K562 (cell line): ENCODE measurements at regions not wholly inside any gene's neighbourhood (a gene's known extent, or its start where the extent isn't known, plus 50 kb on each side); places are given as distances from the start of the nearest gene placed in this dataset.

Experiments used
- ATAC-seq: fragments of 200-7000 bp; cut with Tn5 transposase; 3 replicates; pipeline ENCODE4 v1.9.1; 2020; ENCODE audit warnings: moderate library complexity
- BruUV-seq: library from RNA; stranded (reverse); fragments of 400-500 nt; replicated peaks from 2 replicates; lab custom pipeline; 2021; lab: Mats Ljungman, UMichigan
- CTCF ChIA-PET: fragments of 300-600 bp; formaldehyde crosslinking; extraction: SDS; loops from one replicate; lab custom pipeline; 2021; ENCODE audit warnings: low intra/inter-chr PET ratio; lab: Yijun Ruan, JAX
- POLR2A ChIA-PET: fragments of 300-600, 350-650 bp; sonication (Branson Sonifier 250); formaldehyde crosslinking; extraction: SDS; loops from one replicate; lab custom pipeline; 2021; ENCODE audit warnings: antibody characterized with exemption, inconsistent platforms; lab: Yijun Ruan, JAX
- DNase-seq, 4 experiments: peaks; one replicate each; pipeline versions ENCODE4 v3.0.0 to v3.0.0-alpha.2; 2011 to 2018; ENCODE audit warnings: low spot score in 3 of 4, mixed read lengths in 3 of 4; ENCODE audit errors: extremely low read depth in 1 of 4
- FAIRE-seq: peaks from 2 replicates; lab custom pipeline; 2011; peaks lifted over from hg19 to GRCh38; lab: Jason Lieb, UNC
- H2AFZ ChIP-seq: 2 replicates; pipeline ENCODE4 v1.6.0; 2011; ENCODE audit warnings: low read depth, low read length, control low read depth, inconsistent platforms
- H3K27ac ChIP-seq: fragments of 200-600 bp; 3 replicates; pipeline ENCODE4 v1.8.0; 2011; ENCODE audit warnings: low read depth, mild to moderate bottlenecking, control low read depth, inconsistent platforms, low read length, moderate library complexity, mixed read lengths; ENCODE audit errors: extremely low read depth
- H3K27me3 ChIP-seq, 2 experiments: fragments of 300-600 bp in 1 of 2; 2 replicates in 1 of 2; 3 replicates in 1 of 2; pipeline versions ENCODE4 v1.6.0 to v1.8.0; 2011; ENCODE audit warnings: inconsistent platforms in 2 of 2, low read length in 2 of 2, mild to moderate bottlenecking in 1 of 2, mixed read lengths in 1 of 2, moderate library complexity in 1 of 2; ENCODE audit not compliant: control insufficient read depth in 2 of 2, insufficient read depth in 2 of 2
- H3K36me3 ChIP-seq: fragments of 300-600 bp; 3 replicates; pipeline ENCODE4 v1.8.0; 2011; ENCODE audit warnings: mild to moderate bottlenecking, low read length, inconsistent platforms; ENCODE audit not compliant: control insufficient read depth, insufficient read depth
- H3K4me1 ChIP-seq, 2 experiments: fragments of 200-600 bp in 1 of 2; replicated peaks in 1 of 2; 2 replicates in 1 of 2; 3 replicates in 1 of 2; pipeline versions ENCODE4 v1.5.1 to v1.8.0; 2011; ENCODE audit warnings: inconsistent platforms in 2 of 2, low read length in 2 of 2, mild to moderate bottlenecking in 1 of 2, mixed read lengths in 1 of 2, moderate library complexity in 1 of 2; ENCODE audit not compliant: control insufficient read depth in 2 of 2, insufficient read depth in 2 of 2
- H3K4me2 ChIP-seq: 2 replicates; pipeline ENCODE4 v1.6.1; 2011; ENCODE audit warnings: low read length, control low read depth, inconsistent platforms, mixed read lengths; ENCODE audit not compliant: insufficient read depth
- H3K4me3 ChIP-seq: fragments of 200-600 bp; sonication (generic), shearing (Covaris generic); 2 replicates; pipeline ENCODE4 v1.5.1; 2016; ENCODE audit warnings: control low read depth, inconsistent platforms
- H3K79me2 ChIP-seq: fragments of 200-600 bp; 3 replicates; pipeline ENCODE4 v1.8.0; 2011; ENCODE audit warnings: low read length, inconsistent platforms; ENCODE audit not compliant: control insufficient read depth, insufficient read depth
- H3K9ac ChIP-seq, 2 experiments: 2 replicates each; pipeline versions ENCODE4 v1.6.0 to v1.6.1; 2011; ENCODE audit warnings: low read depth in 2 of 2, low read length in 2 of 2, control low read depth in 1 of 2, inconsistent platforms in 1 of 2, mild to moderate bottlenecking in 1 of 2, mixed read lengths in 1 of 2; ENCODE audit not compliant: insufficient read depth in 1 of 2
- H3K9me1 ChIP-seq: one replicate; pipeline ENCODE4 v1.6.0; 2011; ENCODE audit warnings: inconsistent platforms, mild to moderate bottlenecking, low read length, moderate library complexity; ENCODE audit not compliant: control insufficient read depth, insufficient read depth
- H3K9me3 ChIP-seq: replicated peaks from 2 replicates; pipeline ENCODE4 v1.5.1; 2011; ENCODE audit warnings: low read depth, low read length, inconsistent platforms; ENCODE audit not compliant: control insufficient read depth, insufficient read depth
- H4K20me1 ChIP-seq: replicated peaks from 2 replicates; pipeline ENCODE4 v1.6.1; 2011; ENCODE audit warnings: low read length, inconsistent platforms, mixed read lengths; ENCODE audit not compliant: control insufficient read depth, insufficient read depth
- ATF6 ChIP-seq: sonication (generic); formaldehyde crosslinking; IDR thresholded peaks from 2 replicates; pipeline ENCODE4 v1.4.0; 2020; ENCODE audit warnings: mild to moderate bottlenecking, missing genetic modification reagents
- BCLAF1 ChIP-seq, 2 experiments: fragments of 450-650 bp in 1 of 2; IDR thresholded peaks; 2 replicates each; pipeline ENCODE4 v1.6.1; 2011 to 2017; ENCODE audit warnings: low read depth in 2 of 2, antibody characterized with exemption in 1 of 2, borderline replicate concordance in 1 of 2, low read length in 1 of 2, mild to moderate bottlenecking in 1 of 2, mixed read lengths in 1 of 2; ENCODE audit not compliant: control insufficient read depth in 1 of 2
- BRCA1 ChIP-seq, 2 experiments: fragments of 450-650 bp in 1 of 2; sonication (generic) in 1 of 2; formaldehyde crosslinking in 1 of 2; IDR thresholded peaks; 2 replicates each; pipeline versions ENCODE4 v1.5.0 to v1.6.1; 2017 to 2020; ENCODE audit warnings: mild to moderate bottlenecking in 1 of 2, missing genetic modification reagents in 1 of 2
- HOMEZ ChIP-seq: fragments of 250-450 bp; sonication (Bioruptor Pico); IDR thresholded peaks from 2 replicates; pipeline ENCODE4 v1.4.0; 2020; ENCODE audit warnings: mild to moderate bottlenecking, moderate library complexity
- MECOM ChIP-seq: fragments of 250-450 bp; sonication (Bioruptor Pico); IDR thresholded peaks from 2 replicates; pipeline ENCODE4 v1.8.0; 2022; ENCODE audit warnings: inconsistent platforms
- TAF7 ChIP-seq: fragments of 450-650 bp; IDR thresholded peaks from 2 replicates; pipeline ENCODE4 v1.6.1; 2016; ENCODE audit warnings: missing genetic modification characterization, missing compliant biosample characterization
- ZNF696 ChIP-seq: fragments of 250-450 bp; sonication (Bioruptor Pico); conservative IDR thresholded peaks from 2 replicates; pipeline ENCODE4 v1.4.0; 2020; ENCODE audit warnings: mild to moderate bottlenecking, moderate library complexity
- WGBS: fragments of 100-300 bp; shearing (Covaris generic); methylation state at CpG from one replicate; pipeline ENCODE4 v1.1.6; 2016; ENCODE audit warnings: low coverage, mixed read lengths; ENCODE audit not compliant: insufficient coverage; ENCODE audit errors: missing lambda C conversion rate; 5-methylcytosine and 5-hydroxymethylcytosine counted together
- in situ Hi-C: fragments of 300-500 bp; cut with MboI; formaldehyde crosslinking; loops from 4 replicates; pipeline ENCODE4 v1.15.0; 2018; ENCODE audit warnings: inconsistent platforms, mixed read lengths
- intact Hi-C: fragments of 100-400 bp; cut with micrococcal nuclease; formaldehyde crosslinking; loops from 2 replicates; pipeline ENCODE4 v1.14.2; 2022
- TF ChIP-seq, protein P1 (sequence below): fragments of 450-650 bp; formaldehyde crosslinking; IDR thresholded peaks from 2 replicates; pipeline ENCODE4 v1.4.0; 2022; ENCODE audit warnings: mild to moderate bottlenecking, moderate library complexity
- TF ChIP-seq, protein P2 (sequence below): sonication (generic); formaldehyde crosslinking; IDR thresholded peaks from 2 replicates; pipeline ENCODE4 v1.8.0; 2023; ENCODE audit warnings: mild to moderate bottlenecking, missing genetic modification reagents
- TF ChIP-seq, protein P3 (sequence below), 2 experiments: fragments of 450-650 bp in 1 of 2; sonication (generic) in 1 of 2; formaldehyde crosslinking in 1 of 2; IDR thresholded peaks in 1 of 2; conservative IDR thresholded peaks in 1 of 2; 2 replicates each; pipeline versions ENCODE4 v1.6.1 to v1.8.1; 2016 to 2023; ENCODE audit warnings: mild to moderate bottlenecking in 2 of 2, moderate library complexity in 2 of 2, inconsistent platforms in 1 of 2, missing genetic modification reagents in 1 of 2

DNA sequence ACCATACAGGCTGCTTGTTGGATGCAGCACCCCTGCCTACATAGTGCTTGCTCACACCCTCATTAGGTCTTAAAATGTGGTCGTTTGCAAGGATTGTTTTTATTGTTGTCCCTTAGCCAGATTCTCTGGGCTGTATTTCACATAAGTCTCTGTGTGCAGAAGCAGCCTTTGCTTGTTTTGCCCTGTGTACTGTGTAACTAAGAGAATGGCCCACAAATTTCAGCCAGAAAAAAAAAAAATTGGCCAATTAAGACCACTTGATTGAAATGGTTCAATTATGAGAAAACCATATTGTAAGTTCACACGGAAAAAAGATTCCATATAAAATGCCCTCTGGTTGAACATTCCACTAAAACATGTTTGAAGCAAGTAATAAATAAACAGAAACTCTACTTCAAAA lies 377.1 kb upstream of the SOX11 start:
- no peaks in the 10 kb centered on the region for H3K79me2 ChIP-seq
- H3K36me3 ChIP-seq, result no peaks in the 10 kb centered on the region
- H3K9ac ChIP-seq, result no peak overlapping the region
- DNase-seq (no peak), FAIRE-seq (no peak), ATAC-seq (no peak)
- intact Hi-C loops, result no loop called here
- BruUV-seq, result no TSS peak
- H3K9me1 ChIP-seq, result no peaks in the 10 kb centered on the region
- WGBS, result 6% methylated on average over 2 of the region's 2 CpGs
- no peaks in the 10 kb centered on the region; the same call in 1 of the 2 replicates for H3K9me3 ChIP-seq
- in situ Hi-C loops, result no loop called here
- no peak overlapping the region for H3K4me2 ChIP-seq
- CTCF ChIA-PET, result no interaction called here
- no peak overlapping the region for H2AFZ ChIP-seq
- H4K20me1 ChIP-seq, result no peaks in the 10 kb centered on the region
- H3K27me3 ChIP-seq, result no peaks in the 10 kb centered on the region
- POLR2A ChIA-PET, result no interaction called here
- no peak overlapping the region for H3K27ac ChIP-seq
- H3K4me3 ChIP-seq, result no peak overlapping the region
- H3K4me1 ChIP-seq, result no peaks in the 10 kb centered on the region
- TF ChIP-seq ZNF696 (CRISPR knock-in tag), result no peak
- TF ChIP-seq BCLAF1 (IDR thresholded peaks at IDR 0.05; ENCODE audit: borderline replicate concordance in 1 of 2, control insufficient read depth in 1 of 2, low read depth in 2 of 2, low read length in 1 of 2), result no peak
- TF ChIP-seq, protein P1, sequence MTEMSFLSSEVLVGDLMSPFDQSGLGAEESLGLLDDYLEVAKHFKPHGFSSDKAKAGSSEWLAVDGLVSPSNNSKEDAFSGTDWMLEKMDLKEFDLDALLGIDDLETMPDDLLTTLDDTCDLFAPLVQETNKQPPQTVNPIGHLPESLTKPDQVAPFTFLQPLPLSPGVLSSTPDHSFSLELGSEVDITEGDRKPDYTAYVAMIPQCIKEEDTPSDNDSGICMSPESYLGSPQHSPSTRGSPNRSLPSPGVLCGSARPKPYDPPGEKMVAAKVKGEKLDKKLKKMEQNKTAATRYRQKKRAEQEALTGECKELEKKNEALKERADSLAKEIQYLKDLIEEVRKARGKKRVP, result no peak
- TF ChIP-seq, protein P2, sequence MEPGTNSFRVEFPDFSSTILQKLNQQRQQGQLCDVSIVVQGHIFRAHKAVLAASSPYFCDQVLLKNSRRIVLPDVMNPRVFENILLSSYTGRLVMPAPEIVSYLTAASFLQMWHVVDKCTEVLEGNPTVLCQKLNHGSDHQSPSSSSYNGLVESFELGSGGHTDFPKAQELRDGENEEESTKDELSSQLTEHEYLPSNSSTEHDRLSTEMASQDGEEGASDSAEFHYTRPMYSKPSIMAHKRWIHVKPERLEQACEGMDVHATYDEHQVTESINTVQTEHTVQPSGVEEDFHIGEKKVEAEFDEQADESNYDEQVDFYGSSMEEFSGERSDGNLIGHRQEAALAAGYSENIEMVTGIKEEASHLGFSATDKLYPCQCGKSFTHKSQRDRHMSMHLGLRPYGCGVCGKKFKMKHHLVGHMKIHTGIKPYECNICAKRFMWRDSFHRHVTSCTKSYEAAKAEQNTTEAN (CRISPR knock-in tag), result no peak
- TF ChIP-seq MECOM (CRISPR knock-in tag), result no peak
- TF ChIP-seq BRCA1 (IDR thresholded peaks at IDR 0.05), result no peak
- no peak for TF ChIP-seq BRCA1 (CRISPR knock-in tag; IDR thresholded peaks at IDR 0.05)
- no peak for TF ChIP-seq HOMEZ (CRISPR knock-in tag)
- TF ChIP-seq, protein P3, sequence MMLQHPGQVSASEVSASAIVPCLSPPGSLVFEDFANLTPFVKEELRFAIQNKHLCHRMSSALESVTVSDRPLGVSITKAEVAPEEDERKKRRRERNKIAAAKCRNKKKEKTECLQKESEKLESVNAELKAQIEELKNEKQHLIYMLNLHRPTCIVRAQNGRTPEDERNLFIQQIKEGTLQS (IDR thresholded peaks at IDR 0.05), result no peak
- TF ChIP-seq, protein P3 (CRISPR knock-in tag; conservative IDR thresholded peaks at IDR 0.05), result no peak
- no peak for TF ChIP-seq ATF6
- TF ChIP-seq TAF7 (tag), result no peak
